ENCODE measurements at regions not wholly inside any gene's neighbourhood (a gene's known extent, or its start where the extent isn't known, plus 50 kb on each side); places are given as distances from the start of the nearest gene placed in this dataset.
"Not testable (repeated sequence)": the region's sequence is repeated elsewhere in the genome, so short reads cannot be mapped to it uniquely, and the experiment has no call there.

GRCh38 chr7:115218076-115218475 is 296.2 kb downstream of the MDFIC start:
- DNase-seq (ENCODE audit: low read depth, low spot score) = no peak

GRCh38 chr7:115217373-115217772 is 295.5 kb downstream of the MDFIC start:
- no peak for DNase-seq (ENCODE audit: low read depth, low spot score)

- DNase-seq (ENCODE audit: low read depth, low spot score) = no peak
Measured at GRCh38 chr7:115216652-115217051, 294.8 kb downstream of the MDFIC start.

- DNase-seq (ENCODE audit: low read depth, low spot score) = no peak
Measured at GRCh38 chr7:115211171-115211570, 289.3 kb downstream of the MDFIC start.

- no peak for DNase-seq (ENCODE audit: low read depth, low spot score)
Measured at GRCh38 chr7:115210552-115210951, 288.7 kb downstream of the MDFIC start.

GRCh38 chr7:115208710-115209560 is 287.0 kb downstream of the MDFIC start:
- DNase-seq (ENCODE audit: low read depth, low spot score) = no peak

- DNase-seq (ENCODE audit: low read depth, low spot score) = not testable (repeated sequence)
Measured at GRCh38 chr7:115206374-115206773, 284.5 kb downstream of the MDFIC start.

GRCh38 chr7:115198143-115198542 is 276.2 kb downstream of the MDFIC start:
- no peak for DNase-seq (ENCODE audit: low read depth, low spot score)

GRCh38 chr7:115195208-115195607 is 273.3 kb downstream of the MDFIC start:
- DNase-seq (ENCODE audit: low read depth, low spot score) = no peak

GRCh38 chr7:115191526-115191925 is 269.6 kb downstream of the MDFIC start:
- DNase-seq (ENCODE audit: low read depth, low spot score) = no peak

GRCh38 chr7:115183431-115184057 is 261.6 kb downstream of the MDFIC start:
- no peak for DNase-seq (ENCODE audit: low read depth, low spot score)

- DNase-seq (ENCODE audit: low read depth, low spot score) = no peak
Measured at GRCh38 chr7:115178835-115179234, 256.9 kb downstream of the MDFIC start.

- DNase-seq (ENCODE audit: low read depth, low spot score) = no peak
Measured at GRCh38 chr7:115177823-115178222, 255.9 kb downstream of the MDFIC start.

GRCh38 chr7:115177103-115177502 is 255.2 kb downstream of the MDFIC start:
- no peak for DNase-seq (ENCODE audit: low read depth, low spot score)

GRCh38 chr7:115172397-115172796 is 250.5 kb downstream of the MDFIC start:
- not testable (repeated sequence) for DNase-seq (ENCODE audit: low read depth, low spot score)

GRCh38 chr7:115153769-115154477 is 232.0 kb downstream of the MDFIC start:
- DNase-seq (ENCODE audit: low read depth, low spot score) = no peak

- no peak for DNase-seq (ENCODE audit: low read depth, low spot score)
Measured at GRCh38 chr7:115153176-115153575, 231.3 kb downstream of the MDFIC start.

- DNase-seq (ENCODE audit: low read depth, low spot score) = no peak
Measured at GRCh38 chr7:115146148-115146547, 224.3 kb downstream of the MDFIC start.

- no peak for DNase-seq (ENCODE audit: low read depth, low spot score)
Measured at GRCh38 chr7:115145512-115145911, 223.6 kb downstream of the MDFIC start.

- DNase-seq (ENCODE audit: low read depth, low spot score) = no peak
Measured at GRCh38 chr7:115137816-115138215, 215.9 kb downstream of the MDFIC start.

GRCh38 chr7:115136796-115137443 is 215.0 kb downstream of the MDFIC start:
- DNase-seq (ENCODE audit: low read depth, low spot score) = no peak
